GM18519 (cell line): ENCODE measurements at regions not wholly inside any gene's neighbourhood (a gene's known extent, or its start where the extent isn't known, plus 50 kb on each side); places are given as distances from the start of the nearest gene placed in this dataset.
"Not testable (repeated sequence)": the region's sequence is repeated elsewhere in the genome, so short reads cannot be mapped to it uniquely, and the experiment has no call there.

Experiments used
- ATAC-seq: cut with Tn5 transposase; IDR thresholded peaks from one replicate; pipeline ENCODE4 v1.9.1; 2021; ENCODE audit warnings: mild to moderate bottlenecking, moderate library complexity; ENCODE audit not compliant: unreplicated experiment, low FRiP score

- ATAC-seq: no peak
These were observed 417.0 kb upstream of the ESRRG start for GRCh38 chr1:217140041-217140901.

DNA sequence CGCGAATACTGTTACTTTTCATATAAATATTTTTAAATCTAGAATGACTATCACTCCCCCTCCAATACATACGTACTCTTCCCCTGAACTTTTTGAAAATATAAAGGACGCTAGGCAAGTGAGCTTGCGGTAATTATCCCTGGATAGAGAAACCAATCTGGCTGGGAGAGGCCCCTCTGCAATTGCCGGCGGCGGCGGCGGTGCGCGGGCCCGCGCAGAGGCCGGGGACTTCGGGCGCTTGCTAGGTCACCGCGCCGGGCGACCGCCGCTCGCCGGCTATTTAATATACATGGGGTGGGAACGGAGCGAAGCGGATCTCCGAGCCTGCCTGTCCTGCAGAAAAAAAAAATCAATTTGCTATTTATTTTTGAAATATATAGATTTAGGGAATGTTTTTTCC, 416.3 kb upstream of the ESRRG start:
- no peak for ATAC-seq

GRCh38 chr1:217138799-217139466, 415.7 kb upstream of the ESRRG start:
- no peak for ATAC-seq

DNA sequence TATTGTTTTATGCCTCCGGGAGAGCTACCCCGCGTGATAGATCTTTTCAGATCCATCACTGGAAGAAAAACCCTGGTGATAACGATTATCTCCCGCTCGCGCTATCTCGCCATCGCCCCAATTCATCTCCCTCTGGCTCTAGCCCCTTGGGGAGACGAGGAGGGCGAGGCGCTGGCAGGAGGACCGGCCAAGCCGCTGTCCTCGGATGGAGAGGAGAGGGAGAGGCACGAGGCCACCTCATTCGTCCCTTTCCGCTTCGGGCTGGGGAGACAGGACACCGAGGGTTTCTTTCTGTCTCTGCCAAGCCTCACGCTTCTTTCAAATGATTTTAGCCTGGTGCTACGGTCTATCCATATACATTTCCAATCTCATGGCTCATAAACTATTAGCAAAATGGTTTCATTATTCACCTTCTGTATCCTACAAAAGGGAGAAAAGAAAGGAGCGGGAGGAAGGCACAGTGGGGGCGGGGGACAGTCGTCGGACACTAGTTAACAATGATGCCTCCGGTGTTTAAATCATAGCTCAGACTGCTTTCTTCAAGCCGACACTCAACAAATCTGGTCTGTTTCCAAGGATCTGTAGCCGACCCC, 415.0 kb upstream of the ESRRG start:
- no peak for ATAC-seq

GRCh38 chr1:217137210-217137881, 414.1 kb upstream of the ESRRG start:
- ATAC-seq: no peak

GRCh38 chr1:217136895-217137205, 413.6 kb upstream of the ESRRG start:
- no peak for ATAC-seq

- ATAC-seq: no peak
These were observed 413.0 kb upstream of the ESRRG start for GRCh38 chr1:217135987-217136894.

DNA sequence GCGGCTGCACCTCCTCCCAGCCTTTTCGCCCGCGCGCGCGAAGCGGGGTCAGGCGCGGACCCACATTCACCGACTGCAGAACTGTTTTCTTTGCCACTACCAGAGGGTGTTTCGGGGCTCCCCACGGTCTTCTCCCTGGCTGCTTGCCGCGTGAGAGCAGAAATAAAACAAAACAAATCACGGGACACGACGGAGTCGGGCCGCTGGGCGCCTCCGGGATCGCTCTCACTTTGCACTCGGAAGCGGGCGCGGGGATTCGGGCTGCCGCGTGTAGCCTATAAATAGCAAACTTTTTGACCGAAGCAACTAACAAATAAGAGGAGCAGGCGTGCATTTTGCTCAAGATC, 412.3 kb upstream of the ESRRG start:
- no peak for ATAC-seq

- no peak for ATAC-seq
These were observed 411.8 kb upstream of the ESRRG start for GRCh38 chr1:217134857-217135568.

DNA sequence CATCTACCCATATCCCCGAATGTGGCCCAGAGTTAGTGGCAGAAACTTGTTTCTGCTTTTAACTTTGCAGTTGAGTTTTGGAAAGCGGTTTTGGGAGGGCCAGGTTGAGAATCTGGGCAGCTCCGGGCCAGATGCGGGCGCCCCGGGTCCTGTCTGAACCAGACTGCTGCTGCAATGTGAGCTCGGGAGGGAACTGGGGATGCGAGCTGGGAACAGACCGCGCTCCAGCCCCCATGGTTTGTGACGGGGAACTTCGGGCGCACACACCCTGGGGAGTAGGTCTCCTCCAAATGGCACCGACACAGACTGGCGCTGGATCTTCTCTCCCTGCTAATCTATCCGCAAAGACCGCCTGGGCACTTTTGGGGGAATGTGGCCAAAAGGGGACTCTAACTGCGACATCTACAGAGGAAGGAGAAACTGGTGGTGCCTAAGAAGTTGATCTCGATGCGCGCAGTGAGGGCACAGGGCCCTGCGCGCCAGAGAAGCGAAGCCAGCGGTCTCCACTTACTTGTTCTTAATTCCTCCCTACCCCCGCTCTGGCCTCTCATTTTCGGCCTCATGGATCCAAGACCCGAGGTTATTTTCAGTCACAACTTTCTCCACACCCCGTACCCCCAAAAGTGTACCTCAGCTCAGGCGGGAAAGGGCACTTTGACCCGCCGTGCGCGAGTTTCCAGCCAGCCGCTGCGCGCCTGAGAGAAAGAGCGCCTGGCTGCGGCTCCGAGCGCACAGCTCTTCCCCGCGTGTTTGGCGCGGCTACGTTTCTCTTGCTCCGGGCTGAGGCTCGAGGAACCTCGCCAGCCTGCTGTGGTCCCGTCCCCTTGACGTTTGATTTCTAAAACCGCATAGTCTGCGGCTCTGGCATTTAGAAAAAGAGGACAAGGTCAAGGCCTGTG, 411.0 kb upstream of the ESRRG start:
- ATAC-seq: no peak

DNA sequence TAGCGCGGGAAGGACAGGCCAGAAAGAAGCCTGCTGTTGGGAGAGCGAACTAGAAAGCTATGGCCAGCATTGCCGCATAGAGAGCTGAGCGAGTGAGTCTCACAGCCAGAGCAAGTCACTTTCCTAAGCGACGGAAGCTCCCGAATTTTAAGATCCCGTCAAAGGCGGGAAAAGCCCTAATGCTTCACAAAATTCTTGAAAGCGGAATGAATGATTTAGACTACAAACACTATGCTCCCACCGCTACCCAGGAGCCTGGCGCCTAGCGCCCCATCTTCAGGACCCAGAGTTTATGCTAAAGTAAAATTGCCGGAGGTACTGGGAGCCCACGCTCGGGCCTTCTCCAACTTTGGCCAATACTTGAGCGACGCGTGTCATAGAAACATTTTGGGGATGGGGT, 409.9 kb upstream of the ESRRG start:
- ATAC-seq: no peak

DNA sequence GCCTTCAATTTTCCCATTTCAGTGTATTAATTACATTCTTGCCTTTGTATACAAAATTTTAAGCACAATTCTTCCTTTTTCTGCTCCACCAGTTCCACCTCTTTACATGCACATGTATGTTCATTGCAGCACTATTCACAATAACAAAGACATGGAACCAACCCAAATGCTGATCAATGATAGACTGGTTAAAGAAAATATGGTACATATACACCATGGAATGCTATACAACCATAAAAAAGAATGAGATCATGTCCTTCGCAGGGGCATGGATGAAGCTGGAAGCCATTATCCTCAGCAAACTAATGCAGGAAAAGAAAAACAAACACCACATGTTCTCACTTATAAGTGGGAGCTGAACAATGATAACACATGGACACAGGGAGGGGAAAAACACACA, 400.1 kb upstream of the ESRRG start:
- not testable (repeated sequence) for ATAC-seq

- ATAC-seq: no peak
These were observed 394.8 kb upstream of the ESRRG start for GRCh38 chr1:217117973-217118465.

- no peak for ATAC-seq
These were observed 392.5 kb upstream of the ESRRG start for GRCh38 chr1:217115404-217116380.

- no peak for ATAC-seq
These were observed 386.7 kb upstream of the ESRRG start for GRCh38 chr1:217109928-217110327.

DNA sequence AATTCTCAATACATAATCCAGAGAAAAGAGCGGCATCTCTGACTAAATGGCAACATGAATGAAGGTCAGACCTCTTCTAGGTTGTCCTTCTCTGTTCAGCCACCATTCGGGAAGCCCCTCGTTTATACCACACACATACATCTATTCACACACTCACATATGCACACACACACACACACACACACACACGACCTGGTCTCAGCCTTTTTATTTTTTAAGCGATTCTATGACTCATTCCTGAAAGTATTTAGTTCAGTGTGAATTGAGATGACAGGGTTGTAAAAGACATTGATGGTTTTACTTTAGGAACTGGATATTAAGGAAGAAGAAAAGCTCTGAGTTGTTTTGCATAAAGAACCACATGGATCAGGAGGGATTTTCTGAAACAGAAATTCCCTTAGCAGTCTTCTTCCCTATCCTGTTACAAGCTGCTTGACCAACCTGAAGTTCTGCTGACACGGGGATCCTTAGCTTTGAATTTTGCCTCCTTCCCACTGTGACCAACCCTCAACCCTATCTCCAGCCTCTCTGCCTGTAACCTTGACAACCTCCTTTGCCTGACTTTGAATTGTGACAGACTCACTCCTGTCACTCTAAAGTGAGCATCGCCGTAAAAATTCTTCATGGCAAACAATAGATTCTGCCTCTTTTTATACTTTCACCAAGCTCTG, 383.1 kb upstream of the ESRRG start:
- ATAC-seq: no peak

GRCh38 chr1:217105437-217105836, 382.2 kb upstream of the ESRRG start:
- ATAC-seq: no peak
